ENCODE measurements at regions not wholly inside any gene's neighbourhood (a gene's known extent, or its start where the extent isn't known, plus 50 kb on each side); places are given as distances from the start of the nearest gene placed in this dataset.

GRCh38 chr18:28602391-28602790 lies 425.5 kb upstream of the CDH2 start:
- no peaks in the 10 kb centered on the region for H3K36me3 ChIP-seq
- H3K4me3 ChIP-seq, result no peak overlapping the region
- ATAC-seq (no peak), DNase-seq (no peak)
- H3K9me3 ChIP-seq, result no peaks in the 10 kb centered on the region
- intact Hi-C loops (cut with DNase I), result no loop called here
- TF ChIP-seq CTCF (IDR thresholded peaks at IDR 0.05), result no peak
- H3K27me3 ChIP-seq, result no peaks in the 10 kb centered on the region
- H3K27ac ChIP-seq, result no peak overlapping the region
- H3K4me1 ChIP-seq, result no peaks in the 10 kb centered on the region

- TF ChIP-seq CTCF (IDR thresholded peaks at IDR 0.05), result no peak
- Histone ChIP-seq H3K27ac (no peak overlapping the region), H3K27me3 (no peaks in the 10 kb centered on the region), H3K4me1 (no peaks in the 10 kb centered on the region), H3K4me3 (no peak overlapping the region), H3K36me3 (no peaks in the 10 kb centered on the region), H3K9me3 (no peaks in the 10 kb centered on the region)
- ATAC-seq (no peak), DNase-seq (no peak)
- intact Hi-C loops (cut with DNase I), result no loop called here
Observed at GRCh38 chr18:28594034-28594433, 417.1 kb upstream of the CDH2 start.

GRCh38 chr18:28588884-28589549 lies 412.1 kb upstream of the CDH2 start:
- Histone ChIP-seq H3K4me3 (no peak overlapping the region), H3K27ac (no peak overlapping the region), H3K4me1 (no peaks in the 10 kb centered on the region), H3K9me3 (no peaks in the 10 kb centered on the region), H3K27me3 (no peaks in the 10 kb centered on the region), H3K36me3 (no peaks in the 10 kb centered on the region)
- no peak for TF ChIP-seq CTCF (IDR thresholded peaks at IDR 0.05)
- DNase-seq, result no peak
- ATAC-seq, result no peak
- intact Hi-C loops (cut with DNase I), result no loop called here

- no peak for TF ChIP-seq CTCF (IDR thresholded peaks at IDR 0.05)
- H3K4me3 ChIP-seq, result no peak overlapping the region
- no peak for DNase-seq
- H3K36me3 ChIP-seq, result no peaks in the 10 kb centered on the region
- ATAC-seq, result no peak
- no peaks in the 10 kb centered on the region for H3K4me1 ChIP-seq
- intact Hi-C loops (cut with DNase I), result no loop called here
- no peaks in the 10 kb centered on the region for H3K9me3 ChIP-seq
- H3K27ac ChIP-seq, result no peak overlapping the region
- H3K27me3 ChIP-seq, result no peaks in the 10 kb centered on the region
Observed at GRCh38 chr18:28584731-28585130, 407.8 kb upstream of the CDH2 start.

GRCh38 chr18:28582724-28583123 lies 405.8 kb upstream of the CDH2 start:
- Histone ChIP-seq H3K9me3 (no peaks in the 10 kb centered on the region), H3K4me1 (no peaks in the 10 kb centered on the region), H3K27ac (no peak overlapping the region), H3K27me3 (no peaks in the 10 kb centered on the region), H3K36me3 (no peaks in the 10 kb centered on the region), H3K4me3 (no peak overlapping the region)
- TF ChIP-seq CTCF (IDR thresholded peaks at IDR 0.05), result no peak
- intact Hi-C loops (cut with DNase I), result no loop called here
- DNase-seq (no peak), ATAC-seq (no peak)

All from upper lobe of right lung (tissue), 1 donor.